Activated naive CD8-positive, alpha-beta T cell treated with anti-CD3 and anti-CD28 coated beads, Interleukin-2, amount 10 ng/mL, durations not matched to agents 7 days and 5 days (primary cell): ENCODE measurements at regions not wholly inside any gene's neighbourhood (a gene's known extent, or its start where the extent isn't known, plus 50 kb on each side); places are given as distances from the start of the nearest gene placed in this dataset.

ENCODE experiments used
- ATAC-seq: fragments of 150-1000 bp; cut with Tn5 transposase; one replicate; pipeline ENCODE4 v1.10.0; 2021; ENCODE audit warnings: low read depth, moderate library complexity
- POLR2A ChIA-PET: fragments of 350-600 bp; sonication (Branson Sonifier 250); formaldehyde crosslinking; loops from one replicate; lab custom pipeline; 2021; ENCODE audit warnings: antibody characterized with exemption; lab: Charles Lee
- DNase-seq: peaks from one replicate; pipeline ENCODE4 v3.0.0; 2021
- H3K27ac Mint-ChIP-seq: one replicate; pipeline ENCODE4 v1.8.0; 2022; ENCODE audit warnings: mild to moderate bottlenecking, mixed read lengths
- H3K27me3 Mint-ChIP-seq: one replicate; pipeline ENCODE4 v1.8.0; 2022; ENCODE audit warnings: mild to moderate bottlenecking, moderate library complexity, mixed read lengths
- H3K36me3 Mint-ChIP-seq: one replicate; pipeline ENCODE4 v1.8.0; 2021; ENCODE audit warnings: mild to moderate bottlenecking, mixed read lengths
- H3K4me1 Mint-ChIP-seq: one replicate; pipeline ENCODE4 v1.8.0; 2021; ENCODE audit warnings: mixed read lengths
- H3K4me3 Mint-ChIP-seq: one replicate; pipeline ENCODE4 v1.8.0; 2022; ENCODE audit warnings: mild to moderate bottlenecking, moderate library complexity, mixed read lengths
- H3K9me3 Mint-ChIP-seq: one replicate; pipeline ENCODE4 v1.8.0; 2021; ENCODE audit warnings: mixed read lengths

DNA sequence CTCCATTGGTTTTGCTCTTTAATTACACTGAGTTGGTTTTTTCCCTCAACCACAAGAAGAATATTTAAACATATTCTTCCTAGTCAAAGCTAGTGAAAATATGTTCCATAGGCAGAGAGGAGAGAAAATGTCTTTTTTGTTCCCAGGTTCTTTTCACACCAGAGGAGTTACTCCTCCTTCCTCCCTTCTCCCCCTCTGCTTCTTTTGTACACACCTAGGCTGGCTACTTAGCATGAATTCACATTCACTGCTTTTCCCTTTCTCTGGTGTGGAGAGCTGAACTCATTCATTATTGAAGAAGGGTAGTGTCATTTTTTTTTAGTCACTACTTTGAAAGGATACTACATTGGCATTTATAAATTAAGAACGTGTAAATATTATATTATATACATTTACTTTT, 56.6 kb upstream of the UGP2 start:
- Mint-ChIP-seq H3K4me1 (no peaks in the 10 kb centered on the region), H3K36me3 (peaks cover 2% of the 10 kb centered on the region), H3K4me3 (no peak overlapping the region), H3K27me3 (no peaks in the 10 kb centered on the region), H3K9me3 (peaks cover 3% of the 10 kb centered on the region), H3K27ac (no peak overlapping the region)
- no peak for ATAC-seq
- DNase-seq = no peak
- POLR2A ChIA-PET = no interaction called here

DNA sequence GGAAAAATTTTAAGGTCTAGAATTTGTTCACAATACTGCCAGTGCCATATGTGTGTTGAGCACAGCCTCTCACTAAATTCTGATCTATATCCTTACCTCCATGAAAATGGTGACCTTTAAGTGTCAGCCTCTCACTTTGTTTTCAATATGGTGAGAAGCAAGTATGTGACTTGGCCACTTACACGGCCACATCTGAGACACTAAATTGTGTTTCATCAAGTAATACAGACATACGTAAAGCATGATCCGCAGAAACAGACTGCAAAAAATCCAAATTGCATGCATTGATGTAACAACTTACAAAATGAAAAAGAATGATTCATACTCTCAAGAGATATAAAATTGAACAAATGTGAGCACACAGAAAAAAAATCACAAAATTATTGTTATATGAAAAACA, 55.2 kb upstream of the UGP2 start:
- Mint-ChIP-seq H3K27ac (no peak overlapping the region), H3K9me3 (peaks cover 3% of the 10 kb centered on the region), H3K36me3 (peaks cover 2% of the 10 kb centered on the region), H3K4me3 (no peak overlapping the region), H3K27me3 (peaks cover 2% of the 10 kb centered on the region), H3K4me1 (no peaks in the 10 kb centered on the region)
- no peak for DNase-seq
- POLR2A ChIA-PET = no interaction called here
- ATAC-seq = no peak

DNA sequence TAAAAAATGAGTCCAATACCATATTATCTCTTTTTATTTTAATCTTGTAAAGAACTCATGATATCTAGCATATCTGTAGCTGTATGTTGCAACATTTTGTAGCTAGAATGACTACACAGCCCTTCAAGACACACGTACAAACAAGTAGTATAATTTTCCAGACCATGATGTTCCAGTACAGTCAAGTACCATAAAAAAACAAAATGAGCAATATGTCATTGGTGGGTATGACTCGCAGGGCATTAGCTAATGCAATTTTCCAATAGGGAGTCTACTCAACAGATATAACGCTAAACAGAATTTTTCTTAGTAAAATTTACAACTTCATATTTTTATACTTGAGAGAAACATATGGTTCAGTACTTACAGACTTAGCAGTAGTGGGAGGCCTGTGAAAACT, 53.6 kb upstream of the UGP2 start:
- POLR2A ChIA-PET = no interaction called here
- ATAC-seq (no peak), DNase-seq (no peak)
- peaks cover 2% of the 10 kb centered on the region for H3K36me3 Mint-ChIP-seq
- no peak overlapping the region for H3K4me3 Mint-ChIP-seq
- H3K27me3 Mint-ChIP-seq = peaks cover 2% of the 10 kb centered on the region
- peaks cover 2% of the 10 kb centered on the region for H3K4me1 Mint-ChIP-seq
- H3K27ac Mint-ChIP-seq = no peak overlapping the region
- H3K9me3 Mint-ChIP-seq = peaks cover 3% of the 10 kb centered on the region

DNA sequence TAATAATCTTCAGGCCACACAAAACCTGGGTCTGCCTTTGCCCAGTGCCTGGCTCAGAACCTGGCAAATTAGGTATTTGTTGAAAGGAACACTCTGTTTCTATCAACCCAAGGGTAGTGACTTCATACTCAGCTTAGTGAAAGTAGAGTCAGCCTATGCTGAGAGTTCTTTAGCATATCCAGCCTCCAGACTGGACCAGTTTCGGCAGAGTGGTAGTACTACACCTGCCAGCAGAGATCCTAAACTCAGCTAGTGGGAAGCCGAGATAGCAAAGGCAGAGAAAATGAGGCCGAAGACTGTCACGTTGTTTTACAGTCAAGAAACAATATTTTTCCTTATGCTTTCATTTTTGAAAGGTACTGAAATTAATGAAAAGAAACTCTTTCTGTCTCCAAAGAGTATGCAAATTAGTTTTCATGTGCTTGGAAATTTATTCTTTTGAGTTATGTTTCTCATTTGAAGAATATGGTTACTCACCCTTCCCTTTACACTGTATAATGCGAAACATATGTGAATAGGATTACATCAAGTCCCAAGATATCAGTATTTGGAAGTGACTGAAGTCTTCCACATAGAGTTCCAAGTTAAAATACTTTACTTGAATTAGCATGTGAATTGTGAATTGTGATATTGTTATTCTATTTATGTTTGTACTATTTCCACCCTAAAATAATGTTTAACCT, 52.2 kb upstream of the UGP2 start:
- ATAC-seq = no peak

DNA sequence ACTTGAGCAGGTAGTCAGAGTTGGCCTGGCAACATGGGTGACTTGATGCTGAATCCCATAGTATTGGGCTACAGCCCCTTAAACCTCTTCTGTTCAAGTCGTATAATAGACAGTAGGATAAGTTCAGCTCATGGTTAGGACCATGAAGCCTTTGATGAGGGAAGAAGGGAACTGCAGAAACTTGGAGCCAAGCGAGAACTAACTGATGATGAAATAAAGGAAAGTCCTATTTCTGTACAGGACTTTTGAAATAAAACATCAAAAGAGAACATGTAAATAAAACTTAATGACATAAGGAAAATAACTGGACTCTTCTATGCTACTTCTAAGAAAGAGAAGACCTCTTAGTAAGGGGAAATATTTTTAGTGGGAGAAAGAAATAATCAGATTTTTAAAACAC, 51.2 kb upstream of the UGP2 start:
- ATAC-seq (no peak), DNase-seq (no peak)
- peaks cover 2% of the 10 kb centered on the region for H3K4me1 Mint-ChIP-seq
- POLR2A ChIA-PET = no interaction called here
- no peak overlapping the region for H3K4me3 Mint-ChIP-seq
- peaks cover 2% of the 10 kb centered on the region for H3K27me3 Mint-ChIP-seq
- no peak overlapping the region for H3K27ac Mint-ChIP-seq
- no peaks in the 10 kb centered on the region for H3K36me3 Mint-ChIP-seq
- no peaks in the 10 kb centered on the region for H3K9me3 Mint-ChIP-seq

More for the DNA sequence above, 52.2 kb upstream of the UGP2 start:
- no peak for DNase-seq
- H3K4me1 Mint-ChIP-seq = peaks cover 2% of the 10 kb centered on the region
- no peak overlapping the region for H3K27ac Mint-ChIP-seq
- H3K4me3 Mint-ChIP-seq = no peak overlapping the region
- H3K36me3 Mint-ChIP-seq = no peaks in the 10 kb centered on the region
- POLR2A ChIA-PET = no interaction called here
- peaks cover 2% of the 10 kb centered on the region for H3K27me3 Mint-ChIP-seq
- H3K9me3 Mint-ChIP-seq = no peaks in the 10 kb centered on the region

DNA sequence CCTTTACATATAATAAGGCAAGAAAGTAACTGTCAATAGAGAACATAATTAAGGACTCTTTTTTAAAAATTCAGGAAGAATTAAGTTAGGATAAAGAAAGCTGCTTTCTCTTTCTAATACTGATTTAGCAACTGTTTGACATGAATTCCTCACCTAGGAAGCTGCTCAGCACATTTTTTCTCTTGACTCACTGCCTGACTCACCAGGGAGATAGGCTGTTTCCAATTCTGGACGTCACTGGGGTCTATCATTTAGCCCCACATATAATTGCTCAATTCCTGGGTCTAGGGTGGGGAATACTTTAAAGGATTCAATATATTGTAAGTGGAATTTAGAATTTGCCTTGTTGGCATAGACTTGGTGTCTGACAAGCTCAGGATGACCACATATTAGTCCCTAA, 50.8 kb upstream of the UGP2 start:
- no peak for ATAC-seq
- no peak overlapping the region for H3K27ac Mint-ChIP-seq
- no peak for DNase-seq
- peaks cover 2% of the 10 kb centered on the region for H3K4me1 Mint-ChIP-seq
- H3K27me3 Mint-ChIP-seq = peaks cover 2% of the 10 kb centered on the region
- no peak overlapping the region for H3K4me3 Mint-ChIP-seq
- H3K36me3 Mint-ChIP-seq = no peaks in the 10 kb centered on the region
- H3K9me3 Mint-ChIP-seq = no peaks in the 10 kb centered on the region
- POLR2A ChIA-PET = no interaction called here

DNA sequence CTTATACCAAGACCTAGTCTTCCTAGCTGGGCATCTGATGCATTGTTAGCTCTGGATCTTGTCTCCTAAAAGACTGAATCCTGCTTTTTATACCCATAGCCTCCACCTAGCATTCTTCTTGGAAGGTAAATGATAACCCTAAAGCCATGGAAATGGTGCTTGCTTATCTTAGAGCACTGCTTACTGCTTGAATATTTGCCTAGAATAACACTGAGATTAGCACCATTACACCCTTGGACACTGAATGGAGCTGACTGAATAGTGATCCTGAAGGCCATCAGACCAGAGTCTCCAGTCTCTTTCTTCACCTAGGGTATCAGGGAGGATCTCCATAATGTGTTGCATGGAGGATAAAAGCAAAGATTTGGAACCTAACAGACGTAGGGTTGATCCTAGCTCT, 50.3 kb upstream of the UGP2 start:
- no peak for ATAC-seq
- POLR2A ChIA-PET = no interaction called here
- peaks cover 2% of the 10 kb centered on the region for H3K4me1 Mint-ChIP-seq
- H3K27me3 Mint-ChIP-seq = peaks cover 2% of the 10 kb centered on the region
- no peak for DNase-seq
- H3K36me3 Mint-ChIP-seq = no peaks in the 10 kb centered on the region
- no peaks in the 10 kb centered on the region for H3K9me3 Mint-ChIP-seq
- no peak overlapping the region for H3K27ac Mint-ChIP-seq
- H3K4me3 Mint-ChIP-seq = no peak overlapping the region
